Calu3 (cell line): ENCODE measurements at regions not wholly inside any gene's neighbourhood (a gene's known extent, or its start where the extent isn't known, plus 50 kb on each side); places are given as distances from the start of the nearest gene placed in this dataset.

ENCODE experiments used
- BruUV-seq: library from RNA; stranded (reverse); fragments of 400-500 nt; replicated peaks from 2 replicates; lab custom pipeline; 2021; lab: Mats Ljungman, UMichigan
- CTCF ChIA-PET: fragments of 300-600 bp; sonication (Branson Sonifier 250); formaldehyde crosslinking; loops from one replicate; lab custom pipeline; 2022; ENCODE audit warnings: antibody characterized with exemption; lab: Charles Lee
- DNase-seq: peaks from one replicate; pipeline ENCODE4 v3.0.0; 2022
- H3K27ac Mint-ChIP-seq: one replicate; pipeline ENCODE4 v1.8.0; 2022; ENCODE audit warnings: mixed read lengths; ENCODE audit not compliant: unreplicated experiment
- H3K27me3 Mint-ChIP-seq: one replicate; pipeline ENCODE4 v1.8.0; 2022; ENCODE audit warnings: mixed read lengths; ENCODE audit not compliant: unreplicated experiment
- H3K36me3 Mint-ChIP-seq: one replicate; pipeline ENCODE4 v1.8.0; 2022; ENCODE audit warnings: mild to moderate bottlenecking, moderate library complexity, mixed read lengths; ENCODE audit not compliant: insufficient read depth, unreplicated experiment
- H3K4me1 Mint-ChIP-seq: one replicate; pipeline ENCODE4 v1.8.0; 2022; ENCODE audit warnings: mild to moderate bottlenecking, low read depth, mixed read lengths; ENCODE audit not compliant: unreplicated experiment
- H3K4me3 Mint-ChIP-seq: one replicate; pipeline ENCODE4 v1.8.0; 2022; ENCODE audit warnings: mild to moderate bottlenecking, low read depth, moderate library complexity, mixed read lengths; ENCODE audit not compliant: unreplicated experiment
- H3K9me3 Mint-ChIP-seq: one replicate; pipeline ENCODE4 v1.8.0; 2022; ENCODE audit warnings: low read depth, mixed read lengths; ENCODE audit not compliant: unreplicated experiment
- intact Hi-C: fragments of 100-400 bp; cut with micrococcal nuclease; formaldehyde crosslinking; loops from one replicate; pipeline ENCODE4 v1.10.0; 2022; ENCODE audit not compliant: unreplicated experiment
- TF ChIP-seq, protein P1 (sequence below): fragments of 200-600 bp; IDR thresholded peaks from one replicate; pipeline ENCODE4 v1.8.0; 2022; ENCODE audit warnings: antibody characterized with exemption; ENCODE audit not compliant: unreplicated experiment

GRCh38 chr22:49629586-49630447, 197.9 kb downstream of the BRD1 start:
- intact Hi-C loops, result no loop called here
- peaks cover 91% of the 10 kb centered on the region for H3K27me3 Mint-ChIP-seq
- H3K4me1 Mint-ChIP-seq, result no peaks in the 10 kb centered on the region
- no peak overlapping the region for H3K4me3 Mint-ChIP-seq
- peaks cover 3% of the 10 kb centered on the region for H3K36me3 Mint-ChIP-seq
- no peak for DNase-seq
- TF ChIP-seq, protein P1, sequence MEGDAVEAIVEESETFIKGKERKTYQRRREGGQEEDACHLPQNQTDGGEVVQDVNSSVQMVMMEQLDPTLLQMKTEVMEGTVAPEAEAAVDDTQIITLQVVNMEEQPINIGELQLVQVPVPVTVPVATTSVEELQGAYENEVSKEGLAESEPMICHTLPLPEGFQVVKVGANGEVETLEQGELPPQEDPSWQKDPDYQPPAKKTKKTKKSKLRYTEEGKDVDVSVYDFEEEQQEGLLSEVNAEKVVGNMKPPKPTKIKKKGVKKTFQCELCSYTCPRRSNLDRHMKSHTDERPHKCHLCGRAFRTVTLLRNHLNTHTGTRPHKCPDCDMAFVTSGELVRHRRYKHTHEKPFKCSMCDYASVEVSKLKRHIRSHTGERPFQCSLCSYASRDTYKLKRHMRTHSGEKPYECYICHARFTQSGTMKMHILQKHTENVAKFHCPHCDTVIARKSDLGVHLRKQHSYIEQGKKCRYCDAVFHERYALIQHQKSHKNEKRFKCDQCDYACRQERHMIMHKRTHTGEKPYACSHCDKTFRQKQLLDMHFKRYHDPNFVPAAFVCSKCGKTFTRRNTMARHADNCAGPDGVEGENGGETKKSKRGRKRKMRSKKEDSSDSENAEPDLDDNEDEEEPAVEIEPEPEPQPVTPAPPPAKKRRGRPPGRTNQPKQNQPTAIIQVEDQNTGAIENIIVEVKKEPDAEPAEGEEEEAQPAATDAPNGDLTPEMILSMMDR, result no peak
- CTCF ChIA-PET, result interaction anchor here (4.1 kb wide), 1 partner anchor 196 kb away, joined by 20 read pairs; no protein-coding TSS in a partner anchor
- BruUV-seq, result no TSS peak
- H3K27ac Mint-ChIP-seq, result no peak overlapping the region
- H3K9me3 Mint-ChIP-seq, result no peaks in the 10 kb centered on the region

DNA sequence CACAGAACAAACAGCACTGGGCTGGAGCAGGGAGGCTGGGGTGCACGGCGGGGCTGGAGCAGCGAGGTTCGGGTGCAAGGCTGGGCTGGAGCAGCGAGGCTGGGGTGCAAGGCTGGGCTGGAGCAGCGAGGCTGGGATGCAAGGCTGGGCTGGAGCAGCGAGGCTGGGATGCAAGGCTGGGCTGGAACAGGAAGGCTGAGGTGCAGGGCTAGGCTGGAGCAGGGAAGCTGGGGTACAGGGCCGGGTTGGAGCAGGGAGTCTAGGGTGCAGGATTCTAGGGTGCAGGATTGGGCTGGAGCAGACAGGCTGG, 198.5 kb downstream of the BRD1 start:
- peaks cover 3% of the 10 kb centered on the region for H3K36me3 Mint-ChIP-seq
- DNase-seq, result no peak
- no peak overlapping the region for H3K27ac Mint-ChIP-seq
- CTCF ChIA-PET, result no interaction called here
- intact Hi-C loops, result no loop called here
- peaks cover 91% of the 10 kb centered on the region for H3K27me3 Mint-ChIP-seq
- no peaks in the 10 kb centered on the region for H3K4me1 Mint-ChIP-seq
- H3K4me3 Mint-ChIP-seq, result no peak overlapping the region
- no peaks in the 10 kb centered on the region for H3K9me3 Mint-ChIP-seq
- TF ChIP-seq, protein P1, result no peak
- no TSS peak for BruUV-seq

- DNase-seq, result no peak
- H3K9me3 Mint-ChIP-seq, result no peaks in the 10 kb centered on the region
- TF ChIP-seq, protein P1, result no peak
- H3K27me3 Mint-ChIP-seq, result peaks cover 94% of the 10 kb centered on the region
- peaks cover 3% of the 10 kb centered on the region for H3K36me3 Mint-ChIP-seq
- H3K4me3 Mint-ChIP-seq, result no peak overlapping the region
- intact Hi-C loops, result no loop called here
- CTCF ChIA-PET, result interaction anchor here (1.1 kb wide), 1 partner anchor 194 kb away, joined by 7 read pairs; no protein-coding TSS in a partner anchor
- H3K4me1 Mint-ChIP-seq, result no peaks in the 10 kb centered on the region
- BruUV-seq, result no TSS peak
- H3K27ac Mint-ChIP-seq, result no peak overlapping the region
Measured at GRCh38 chr22:49628391-49629260, 199.0 kb downstream of the BRD1 start.

DNA sequence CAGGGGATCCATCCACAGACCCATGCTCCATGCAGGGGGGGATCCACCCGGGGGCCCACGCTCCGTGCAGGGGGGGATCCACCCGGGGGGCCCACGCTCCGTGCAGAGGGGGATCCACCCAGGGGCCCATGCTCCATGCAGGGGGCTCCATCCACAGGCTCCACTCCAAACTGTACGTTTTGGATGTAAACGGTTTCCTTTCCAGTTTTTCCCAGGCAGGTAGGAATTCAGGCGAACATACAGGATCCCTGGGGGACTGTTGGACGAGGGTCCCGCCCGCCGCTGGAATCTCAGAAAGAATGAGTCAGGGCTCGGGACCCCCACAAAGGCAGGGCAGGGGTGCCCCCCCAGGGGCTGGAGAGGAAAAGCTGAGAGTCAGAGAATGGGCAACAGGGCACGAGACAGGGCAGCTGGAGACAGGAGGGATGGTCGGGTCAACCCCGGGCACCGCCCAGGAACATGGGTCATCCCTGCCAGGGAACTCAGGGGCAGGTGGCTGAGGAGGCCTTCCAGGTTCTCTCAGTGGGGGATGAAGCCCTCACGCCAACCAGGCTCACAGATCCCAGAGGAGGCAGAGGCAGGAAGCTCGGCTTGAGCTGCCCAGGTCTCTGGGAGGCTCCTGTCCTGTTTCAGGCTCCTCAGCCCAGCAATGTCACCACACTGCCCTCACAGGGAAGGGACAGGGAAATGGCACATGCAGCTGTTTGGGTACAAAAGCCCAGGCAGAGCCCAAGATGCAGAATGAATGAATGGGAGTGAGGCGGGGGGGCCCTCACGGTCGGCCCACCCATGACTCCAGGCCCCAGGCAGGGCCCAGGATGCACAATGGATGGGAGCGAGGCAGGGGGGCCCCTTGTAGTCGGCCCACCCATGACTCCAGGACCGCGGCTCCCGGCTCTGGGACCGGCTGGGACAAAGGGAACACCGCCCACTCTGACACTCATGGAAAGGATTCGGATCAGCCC, 200.2 kb downstream of the BRD1 start:
- Mint-ChIP-seq H3K9me3 (no peaks in the 10 kb centered on the region), H3K36me3 (peaks cover 3% of the 10 kb centered on the region), H3K4me3 (no peak overlapping the region), H3K27ac (no peak overlapping the region), H3K4me1 (no peaks in the 10 kb centered on the region), H3K27me3 (peaks cover 100% of the 10 kb centered on the region)
- CTCF ChIA-PET, result interaction anchor here (0.6 to 1.1 kb wide), 2 partner anchors 193 to 263 kb away, joined by 3 to 7 read pairs; no protein-coding TSS in a partner anchor
- DNase-seq, result peak; percentile 21
- BruUV-seq, result no TSS peak
- intact Hi-C loops, result no loop called here
- TF ChIP-seq, protein P1, result no peak
